HCT116 (cell line): ENCODE measurements at regions not wholly inside any gene's neighbourhood (a gene's known extent, or its start where the extent isn't known, plus 50 kb on each side); places are given as distances from the start of the nearest gene placed in this dataset.

Experiments used
- ATAC-seq: fragments of 200-7000 bp; cut with Tn5 transposase; 2 replicates; pipeline ENCODE4 v1.9.1; 2020; ENCODE audit warnings: mild to moderate bottlenecking, moderate library complexity
- BruUV-seq: library from RNA; stranded (reverse); fragments of 400-500 nt; replicated peaks from 2 replicates; lab custom pipeline; 2021; lab: Mats Ljungman, UMichigan
- CTCF ChIA-PET: fragments of 300-600 bp; sonication (Branson Sonifier 250); formaldehyde crosslinking; loops from one replicate; lab custom pipeline; 2021; ENCODE audit warnings: antibody characterized with exemption; lab: Charles Lee
- POLR2A ChIA-PET: fragments of 300-600, 350-600 bp; sonication (Branson Sonifier 250); formaldehyde crosslinking; loops from one replicate; lab custom pipeline; 2021; ENCODE audit warnings: antibody characterized with exemption; lab: Charles Lee
- RAD21 ChIA-PET, 2 experiments: fragments of 300-600 bp; sonication (Branson Sonifier 250); formaldehyde crosslinking; loops; one replicate each; lab custom pipeline; 2023; ENCODE audit warnings: low total read pairs in 2 of 2; ENCODE audit not compliant: uncharacterized antibody in 2 of 2, unreplicated experiment in 2 of 2, low non-redundant PET in 1 of 2; lab: Charles Lee
- DNase-seq: peaks from one replicate; pipeline ENCODE4 v3.0.0-alpha.2; 2010; ENCODE audit warnings: low read depth, low spot score
- H2AFZ ChIP-seq: fragments of 200-600 bp; shearing (Covaris generic), sonication (generic); 2 replicates; pipeline ENCODE4 v1.6.1; 2017; ENCODE audit warnings: low read depth, mixed run types, mixed read lengths, antibody characterized with exemption, low read length; ENCODE audit not compliant: poor library complexity, severe bottlenecking
- H3K27ac ChIP-seq: 2 replicates; pipeline ENCODE4 v1.5.1; 2012; ENCODE audit warnings: low read depth, low read length
- H3K27me3 ChIP-seq: fragments of 200-600 bp; sonication (generic); 2 replicates; pipeline ENCODE4 v1.6.1; 2016; ENCODE audit warnings: mixed run types, low read length, mixed read lengths; ENCODE audit not compliant: insufficient read depth
- H3K36me3 ChIP-seq, 2 experiments: fragments of 200-500 bp in 1 of 2; fragments of 200-600 bp in 1 of 2; sonication (Bioruptor generic) in 1 of 2; sonication (generic) in 1 of 2; 2 replicates each; pipeline versions ENCODE4 v1.5.1 to v1.6.1; 2014 to 2016; ENCODE audit warnings: low read length in 2 of 2, inconsistent platforms in 1 of 2, mixed read lengths in 1 of 2, mixed run types in 1 of 2; ENCODE audit not compliant: insufficient read depth in 2 of 2, control insufficient read depth in 1 of 2
- H3K4me1 ChIP-seq, 2 experiments: fragments of 200-600 bp in 1 of 2; sonication (generic) in 1 of 2; 2 replicates each; pipeline versions ENCODE4 v1.5.1 to v1.6.1; 2012 to 2017; ENCODE audit warnings: low read length in 2 of 2, inconsistent platforms in 1 of 2, mild to moderate bottlenecking in 1 of 2, mixed read lengths in 1 of 2, mixed run types in 1 of 2, moderate library complexity in 1 of 2; ENCODE audit not compliant: insufficient read depth in 2 of 2, control insufficient read depth in 1 of 2
- H3K4me2 ChIP-seq: fragments of 200-600 bp; sonication (generic); 2 replicates; pipeline ENCODE4 v1.6.1; 2017; ENCODE audit warnings: mixed run types, low read length, mixed read lengths
- H3K4me3 ChIP-seq, 2 experiments: fragments of 200-600 bp in 1 of 2; sonication (generic) in 1 of 2; replicated peaks in 1 of 2; 2 replicates each; pipeline ENCODE4 v1.5.1; 2011 to 2016; ENCODE audit warnings: low read length in 2 of 2, control low read depth in 1 of 2, low read depth in 1 of 2, mild to moderate bottlenecking in 1 of 2, mixed read lengths in 1 of 2, mixed run types in 1 of 2
- H3K79me2 ChIP-seq: fragments of 200-600 bp; sonication (generic); 2 replicates; pipeline ENCODE4 v1.6.1; 2017; ENCODE audit warnings: mild to moderate bottlenecking, mixed run types, low read length, moderate library complexity, mixed read lengths; ENCODE audit not compliant: insufficient read depth
- H3K9ac ChIP-seq: fragments of 200-600 bp; sonication (generic); 2 replicates; pipeline ENCODE4 v1.6.1; 2016; ENCODE audit warnings: low read length, mixed read lengths
- H3K9me2 ChIP-seq: fragments of 200-600 bp; sonication (generic), shearing (Covaris generic); 2 replicates; pipeline ENCODE4 v1.6.1; 2017; ENCODE audit warnings: mixed run types, mild to moderate bottlenecking, moderate library complexity; ENCODE audit not compliant: insufficient read depth
- H3K9me3 ChIP-seq, 2 experiments: fragments of 200-500 bp in 1 of 2; fragments of 200-600 bp in 1 of 2; sonication (Bioruptor generic) in 1 of 2; sonication (generic) in 1 of 2; 2 replicates each; pipeline ENCODE4 v1.6.1; 2014 to 2017; ENCODE audit warnings: low read length in 2 of 2, mixed read lengths in 2 of 2, inconsistent platforms in 1 of 2, low read depth in 1 of 2, mild to moderate bottlenecking in 1 of 2, mixed run types in 1 of 2, moderate library complexity in 1 of 2; ENCODE audit not compliant: control insufficient read depth in 1 of 2, insufficient read depth in 1 of 2
- H4K20me1 ChIP-seq: fragments of 200-600 bp; sonication (generic), shearing (Covaris generic); 2 replicates; pipeline ENCODE4 v1.6.1; 2017; ENCODE audit warnings: mixed run types, mild to moderate bottlenecking, moderate library complexity; ENCODE audit not compliant: insufficient read depth
- CBX3 ChIP-seq: IDR thresholded peaks from 2 replicates; pipeline ENCODE4 v1.6.1; 2012; ENCODE audit warnings: low read depth
- CEBPB ChIP-seq: IDR thresholded peaks from 2 replicates; pipeline ENCODE4 v1.6.1; 2012; ENCODE audit warnings: low read depth
- EGR1 ChIP-seq: IDR thresholded peaks from 2 replicates; pipeline ENCODE4 v1.6.1; 2012; ENCODE audit warnings: low read depth
- EZH2 ChIP-seq: fragments of 200-600 bp; sonication (generic); IDR thresholded peaks from 2 replicates; pipeline ENCODE4 v1.6.1; 2017; ENCODE audit warnings: antibody characterized with exemption, mixed run types
- EZH2phosphoT487 ChIP-seq: fragments of 200-600 bp; IDR thresholded peaks from 2 replicates; pipeline ENCODE4 v1.6.1; 2018; ENCODE audit warnings: antibody characterized with exemption, borderline replicate concordance
- FOSL1 ChIP-seq: IDR thresholded peaks from 2 replicates; pipeline ENCODE4 v1.6.1; 2012; ENCODE audit warnings: low read depth
- JUND ChIP-seq: IDR thresholded peaks from 2 replicates; pipeline ENCODE4 v1.6.1; 2012
- POLR2A ChIP-seq: IDR thresholded peaks from 2 replicates; pipeline ENCODE4 v1.7.0; 2011; ENCODE audit warnings: borderline replicate concordance; ENCODE audit not compliant: insufficient read depth, insufficient read length; ENCODE audit errors: extremely low read depth
- RAD21 ChIP-seq: IDR thresholded peaks from 2 replicates; pipeline ENCODE4 v1.6.1; 2012; ENCODE audit warnings: low read depth, mild to moderate bottlenecking
- SIN3A ChIP-seq: IDR thresholded peaks from 2 replicates; pipeline ENCODE4 v1.6.1; 2012; ENCODE audit warnings: low read depth
- SP1 ChIP-seq: IDR thresholded peaks from 2 replicates; pipeline ENCODE4 v1.6.1; 2012; ENCODE audit warnings: low read depth
- SRF ChIP-seq: IDR thresholded peaks from 2 replicates; pipeline ENCODE4 v1.6.1; 2012; ENCODE audit warnings: low read depth
- TCF7L2 ChIP-seq: IDR thresholded peaks from 2 replicates; pipeline ENCODE4 v1.7.0; 2011; ENCODE audit warnings: borderline replicate concordance, inconsistent platforms; ENCODE audit not compliant: insufficient read depth, insufficient read length; ENCODE audit errors: extremely low read depth
- YY1 ChIP-seq: IDR thresholded peaks from 2 replicates; pipeline ENCODE4 v1.6.1; 2011; ENCODE audit warnings: low read length, low read depth, moderate library complexity, mild to moderate bottlenecking; ENCODE audit not compliant: insufficient replicate concordance; ENCODE audit errors: extremely low read depth
- ZNF274 ChIP-seq: fragments of 200-500 bp; sonication (Bioruptor generic); IDR thresholded peaks from 2 replicates; pipeline ENCODE4 v1.6.1; 2014; ENCODE audit warnings: mild to moderate bottlenecking, low read depth, low read length, inconsistent platforms
- intact Hi-C: fragments of 100-400 bp; cut with micrococcal nuclease; formaldehyde crosslinking; loops from 2 replicates; pipeline ENCODE4 v1.10.0; 2022
- TF ChIP-seq, protein P1 (sequence below): IDR thresholded peaks from 2 replicates; pipeline ENCODE4 v1.6.1; 2012; ENCODE audit warnings: low read depth
- TF ChIP-seq, protein P2 (sequence below): IDR thresholded peaks from 2 replicates; pipeline ENCODE4 v1.6.1; 2012

DNA sequence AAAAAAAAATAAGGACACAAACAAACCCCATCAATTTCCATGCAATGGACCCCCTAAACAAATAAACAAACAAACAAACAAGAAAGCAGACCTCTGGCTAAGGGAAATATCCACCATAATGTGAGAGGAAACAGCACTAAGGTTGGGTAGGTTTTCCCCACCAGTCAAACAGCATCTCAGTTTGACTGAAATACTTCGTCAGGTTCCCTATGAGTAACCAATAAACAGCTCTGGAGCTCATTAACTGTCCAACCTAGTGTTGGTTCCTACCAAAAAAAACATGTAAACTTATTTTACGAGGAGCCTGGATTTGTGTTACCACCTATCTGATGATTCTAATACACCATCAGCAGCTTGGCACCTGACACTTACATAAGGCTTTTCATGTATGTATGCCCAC, 198.5 kb upstream of the TARS1 start:
- Histone ChIP-seq H3K4me1 (no peaks in the 10 kb centered on the region), H2AFZ (no peak overlapping the region), H3K27ac (no peak overlapping the region), H3K79me2 (no peaks in the 10 kb centered on the region), H3K4me2 (no peak overlapping the region), H3K9me2 (no peaks in the 10 kb centered on the region), H3K9me3 (no peaks in the 10 kb centered on the region), H4K20me1 (no peaks in the 10 kb centered on the region), H3K4me3 (no peak overlapping the region), H3K9ac (no peak overlapping the region), H3K36me3 (no peaks in the 10 kb centered on the region), H3K27me3 (no peaks in the 10 kb centered on the region)
- ChIA-PET CTCF (no interaction called here), RAD21 (no interaction called here), POLR2A (no interaction called here)
- ATAC-seq (no peak), DNase-seq (no peak)
- TF ChIP-seq JUND (no peak), RAD21 (no peak), SRF (no peak), EGR1 (no peak), ZNF274 (no peak), EZH2phosphoT487 (no peak)
- no TSS peak for BruUV-seq
- intact Hi-C loops, result no loop called here

DNA sequence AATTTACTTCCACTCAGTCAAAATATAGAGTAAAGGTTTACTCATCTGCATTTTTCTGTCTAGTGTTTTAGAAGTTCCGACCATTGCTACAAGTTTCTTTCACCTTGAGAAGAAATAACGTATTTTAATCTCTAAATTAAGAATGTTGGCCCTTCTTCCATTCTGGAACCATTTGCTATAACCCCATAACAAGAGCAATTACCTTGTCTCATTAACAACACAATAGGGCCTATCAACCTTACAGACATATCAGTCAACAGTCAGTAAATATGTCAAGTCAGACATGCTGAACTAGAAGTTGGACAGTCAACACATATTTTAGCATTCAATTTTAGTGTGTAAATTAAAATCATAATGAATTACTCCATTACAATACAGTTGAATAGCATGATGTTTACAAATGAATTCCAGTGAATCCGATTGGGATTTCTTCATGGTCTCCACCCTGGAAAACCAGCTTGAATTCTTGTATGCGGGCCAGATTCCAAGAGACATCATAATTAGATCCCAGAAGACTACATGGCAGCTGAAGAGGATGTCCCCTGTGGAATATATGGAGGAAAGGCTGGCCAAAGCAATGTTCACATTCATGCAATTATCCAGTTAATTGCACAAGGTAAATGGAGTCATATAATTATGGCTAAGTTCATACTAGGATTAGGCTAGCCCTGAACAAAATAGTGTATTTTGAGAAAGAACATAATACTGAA, 196.2 kb upstream of the TARS1 start:
- no peak overlapping the region for H3K4me2 ChIP-seq
- no TSS peak for BruUV-seq
- no peaks in the 10 kb centered on the region for H3K9me2 ChIP-seq
- H4K20me1 ChIP-seq, result no peaks in the 10 kb centered on the region
- no peak overlapping the region for H3K4me3 ChIP-seq
- TF ChIP-seq POLR2A, result no peak
- no peak for TF ChIP-seq SRF
- TF ChIP-seq, protein P1, sequence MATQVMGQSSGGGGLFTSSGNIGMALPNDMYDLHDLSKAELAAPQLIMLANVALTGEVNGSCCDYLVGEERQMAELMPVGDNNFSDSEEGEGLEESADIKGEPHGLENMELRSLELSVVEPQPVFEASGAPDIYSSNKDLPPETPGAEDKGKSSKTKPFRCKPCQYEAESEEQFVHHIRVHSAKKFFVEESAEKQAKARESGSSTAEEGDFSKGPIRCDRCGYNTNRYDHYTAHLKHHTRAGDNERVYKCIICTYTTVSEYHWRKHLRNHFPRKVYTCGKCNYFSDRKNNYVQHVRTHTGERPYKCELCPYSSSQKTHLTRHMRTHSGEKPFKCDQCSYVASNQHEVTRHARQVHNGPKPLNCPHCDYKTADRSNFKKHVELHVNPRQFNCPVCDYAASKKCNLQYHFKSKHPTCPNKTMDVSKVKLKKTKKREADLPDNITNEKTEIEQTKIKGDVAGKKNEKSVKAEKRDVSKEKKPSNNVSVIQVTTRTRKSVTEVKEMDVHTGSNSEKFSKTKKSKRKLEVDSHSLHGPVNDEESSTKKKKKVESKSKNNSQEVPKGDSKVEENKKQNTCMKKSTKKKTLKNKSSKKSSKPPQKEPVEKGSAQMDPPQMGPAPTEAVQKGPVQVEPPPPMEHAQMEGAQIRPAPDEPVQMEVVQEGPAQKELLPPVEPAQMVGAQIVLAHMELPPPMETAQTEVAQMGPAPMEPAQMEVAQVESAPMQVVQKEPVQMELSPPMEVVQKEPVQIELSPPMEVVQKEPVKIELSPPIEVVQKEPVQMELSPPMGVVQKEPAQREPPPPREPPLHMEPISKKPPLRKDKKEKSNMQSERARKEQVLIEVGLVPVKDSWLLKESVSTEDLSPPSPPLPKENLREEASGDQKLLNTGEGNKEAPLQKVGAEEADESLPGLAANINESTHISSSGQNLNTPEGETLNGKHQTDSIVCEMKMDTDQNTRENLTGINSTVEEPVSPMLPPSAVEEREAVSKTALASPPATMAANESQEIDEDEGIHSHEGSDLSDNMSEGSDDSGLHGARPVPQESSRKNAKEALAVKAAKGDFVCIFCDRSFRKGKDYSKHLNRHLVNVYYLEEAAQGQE, result no peak
- TF ChIP-seq CBX3, result no peak
- TF ChIP-seq, protein P2, sequence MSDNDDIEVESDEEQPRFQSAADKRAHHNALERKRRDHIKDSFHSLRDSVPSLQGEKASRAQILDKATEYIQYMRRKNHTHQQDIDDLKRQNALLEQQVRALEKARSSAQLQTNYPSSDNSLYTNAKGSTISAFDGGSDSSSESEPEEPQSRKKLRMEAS, result no peak
- TF ChIP-seq JUND, result no peak
- TF ChIP-seq EZH2, result no peak
- no peak for TF ChIP-seq SIN3A
- no peak for TF ChIP-seq FOSL1
- TF ChIP-seq CEBPB, result no peak
- no peak for TF ChIP-seq SP1
- no peak for TF ChIP-seq TCF7L2
- TF ChIP-seq EGR1, result no peak
- TF ChIP-seq ZNF274, result no peak
- no peak for TF ChIP-seq YY1
- TF ChIP-seq, all 23 proteins: peak for 0
- H3K27me3 ChIP-seq, result no peaks in the 10 kb centered on the region
- DNase-seq (no peak), ATAC-seq (no peak)
- H3K27ac ChIP-seq, result no peak overlapping the region
- ChIA-PET RAD21 (no interaction called here), CTCF (no interaction called here), POLR2A (no interaction called here)
- no peaks in the 10 kb centered on the region for H3K9me3 ChIP-seq
- H3K79me2 ChIP-seq, result no peaks in the 10 kb centered on the region
- no peaks in the 10 kb centered on the region for H3K4me1 ChIP-seq
- no peak overlapping the region for H2AFZ ChIP-seq
- no peak overlapping the region for H3K9ac ChIP-seq
- intact Hi-C loops, result no loop called here
- H3K36me3 ChIP-seq, result no peaks in the 10 kb centered on the region
